Left lung (tissue), 4 donors: ENCODE measurements at regions not wholly inside any gene's neighbourhood (a gene's known extent, or its start where the extent isn't known, plus 50 kb on each side); places are given as distances from the start of the nearest gene placed in this dataset.

Source experiments
- ATAC-seq: fragments of 200-7000 bp; cut with Tn5 transposase; one replicate; pipeline ENCODE4 v1.9.1; 2020; ENCODE audit warnings: moderate library complexity
- DNase-seq, 4 donors: peaks; one replicate each; pipeline ENCODE4 v3.0.0-alpha.2; 2013 to 2020
- H3K27ac ChIP-seq, 2 donors: fragments of 200-600 bp; sonication (generic) in 1 of 2; one replicate each; pipeline versions ENCODE4 v1.5.0 to v1.8.0; 2020 to 2021
- H3K27me3 ChIP-seq, 2 donors: fragments of 200-600 bp; sonication (generic) in 1 of 2; one replicate each; pipeline versions ENCODE4 v1.5.0 to v1.8.0; 2020 to 2021
- H3K36me3 ChIP-seq, 2 donors: fragments of 200-600 bp; sonication (generic) in 1 of 2; one replicate each; pipeline versions ENCODE4 v1.5.0 to v1.8.0; 2020 to 2021
- H3K4me1 ChIP-seq, 2 donors: fragments of 200-600 bp; one replicate each; pipeline ENCODE4 v1.8.0; 2021
- H3K4me3 ChIP-seq, 2 donors: fragments of 200-600 bp; sonication (generic) in 1 of 2; one replicate each; pipeline versions ENCODE4 v1.5.0 to v1.8.0; 2020 to 2021; ENCODE audit warnings: mild to moderate bottlenecking in 1 of 2
- H3K9me3 ChIP-seq, 2 donors: fragments of 200-600 bp; sonication (generic) in 1 of 2; one replicate each; pipeline versions ENCODE4 v1.5.0 to v1.8.0; 2020 to 2021
- intact Hi-C, 2 donors: fragments of 100-400 bp; cut with DNase I; formaldehyde crosslinking; loops; one replicate each; pipeline versions ENCODE4 v1.11.2 to v1.14.2; 2022
- microRNA-seq, 2 donors: library from miRNA; unstranded; fragments of <30 nt; microRNA quantifications; one replicate each; pipeline ENCODE4, GENCODE V29; 2019
- TF ChIP-seq, protein P1 (sequence below), 2 donors: fragments of 200-600 bp; sonication (generic) in 1 of 2; IDR thresholded peaks; one replicate each; pipeline versions ENCODE4 v1.5.0 to v1.8.0; 2021; ENCODE audit warnings: antibody characterized with exemption in 2 of 2
- donor health status: DM: no; HTN: yes; CAD: no.
- donor health status: DM: no; HTN: no; CAD: no.

DNA sequence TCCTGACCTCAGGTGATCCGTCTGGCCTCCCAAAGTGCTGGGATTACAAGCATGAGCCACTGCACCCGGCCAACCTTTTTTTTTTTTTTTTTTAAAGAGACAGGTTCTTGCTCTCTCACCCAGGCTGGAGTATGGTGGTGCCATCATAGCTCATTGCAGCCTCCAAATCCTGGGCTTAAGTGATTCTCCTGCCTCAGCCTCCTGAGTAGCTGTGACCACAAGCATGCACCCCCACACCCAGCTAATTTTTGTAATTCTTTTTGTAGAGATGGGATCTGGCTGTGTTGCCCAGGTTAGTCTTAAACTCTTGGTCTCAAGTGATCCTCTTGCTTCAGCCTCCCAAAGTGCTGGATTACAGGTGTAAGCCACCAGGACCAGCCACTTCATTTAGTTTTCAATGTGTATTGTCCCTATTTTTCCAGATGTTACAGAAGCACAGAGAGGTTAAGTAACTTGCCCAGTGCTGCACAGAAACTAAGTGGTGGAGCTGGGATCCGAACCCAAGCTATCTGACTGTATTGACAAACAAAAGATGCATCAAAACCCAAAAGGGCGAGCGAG lies 55.6 kb upstream of the GRK3 start:
- no peak overlapping the region for H3K4me3 ChIP-seq

DNA sequence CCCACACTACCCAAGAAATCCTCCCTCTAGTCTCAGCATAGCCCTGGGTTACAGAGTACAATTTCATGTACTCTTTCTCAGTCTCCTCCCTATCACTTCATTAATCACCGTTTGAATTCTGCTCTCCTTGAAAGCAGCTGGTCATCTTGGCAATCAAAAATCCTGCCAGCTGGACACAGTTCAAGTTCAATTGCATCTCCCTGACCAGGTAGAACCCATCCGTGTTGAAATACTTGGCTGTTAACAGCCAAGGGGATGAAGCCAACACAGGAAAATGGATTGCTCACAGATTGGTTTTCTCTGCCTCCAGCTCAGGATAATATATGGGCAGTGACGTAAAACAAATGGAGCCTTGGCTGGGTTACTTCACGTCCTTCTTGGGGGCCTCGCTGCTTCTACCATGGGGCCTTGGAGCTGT lies 55.1 kb upstream of the GRK3 start:
- intact Hi-C loops: no loop called here
- peaks cover 0 to 16% of the 10 kb centered on the region in 2 donors for H3K36me3 ChIP-seq

More for the DNA sequence above, 55.6 kb upstream of the GRK3 start:
- TF ChIP-seq, protein P1, sequence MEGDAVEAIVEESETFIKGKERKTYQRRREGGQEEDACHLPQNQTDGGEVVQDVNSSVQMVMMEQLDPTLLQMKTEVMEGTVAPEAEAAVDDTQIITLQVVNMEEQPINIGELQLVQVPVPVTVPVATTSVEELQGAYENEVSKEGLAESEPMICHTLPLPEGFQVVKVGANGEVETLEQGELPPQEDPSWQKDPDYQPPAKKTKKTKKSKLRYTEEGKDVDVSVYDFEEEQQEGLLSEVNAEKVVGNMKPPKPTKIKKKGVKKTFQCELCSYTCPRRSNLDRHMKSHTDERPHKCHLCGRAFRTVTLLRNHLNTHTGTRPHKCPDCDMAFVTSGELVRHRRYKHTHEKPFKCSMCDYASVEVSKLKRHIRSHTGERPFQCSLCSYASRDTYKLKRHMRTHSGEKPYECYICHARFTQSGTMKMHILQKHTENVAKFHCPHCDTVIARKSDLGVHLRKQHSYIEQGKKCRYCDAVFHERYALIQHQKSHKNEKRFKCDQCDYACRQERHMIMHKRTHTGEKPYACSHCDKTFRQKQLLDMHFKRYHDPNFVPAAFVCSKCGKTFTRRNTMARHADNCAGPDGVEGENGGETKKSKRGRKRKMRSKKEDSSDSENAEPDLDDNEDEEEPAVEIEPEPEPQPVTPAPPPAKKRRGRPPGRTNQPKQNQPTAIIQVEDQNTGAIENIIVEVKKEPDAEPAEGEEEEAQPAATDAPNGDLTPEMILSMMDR (IDR thresholded peaks at IDR 0.05): no peak
- Histone ChIP-seq H3K27ac (no peak overlapping the region), H3K9me3 (no peaks in the 10 kb centered on the region), H3K36me3 (peaks cover 0 to 16% of the 10 kb centered on the region in 2 donors), H3K4me1 (no peaks in the 10 kb centered on the region), H3K27me3 (no peaks in the 10 kb centered on the region)
- intact Hi-C loops: no loop called here
- DNase-seq (no peak), ATAC-seq (no peak)

DNA sequence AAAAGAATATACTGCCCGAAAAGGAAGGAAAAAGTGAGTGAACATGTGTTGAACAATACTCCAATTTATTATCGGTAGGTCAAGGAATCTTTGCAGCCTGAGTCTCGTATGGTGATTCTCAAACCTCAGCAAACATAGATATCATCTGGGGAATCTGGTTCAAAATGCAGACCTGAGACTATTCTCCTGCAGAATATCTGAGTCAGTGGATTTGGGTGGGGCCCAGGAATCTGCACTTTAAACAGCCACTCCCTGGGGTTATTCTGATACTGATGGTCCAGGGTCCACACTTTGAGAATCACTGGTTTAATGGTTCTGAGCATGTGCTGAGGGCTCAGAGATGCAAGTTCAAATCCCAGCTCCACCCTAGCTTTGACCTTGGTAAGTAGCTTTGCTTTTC lies 53.6 kb upstream of the GRK3 start:
- H3K27me3 ChIP-seq: no peaks in the 10 kb centered on the region

More for the DNA sequence above, 55.1 kb upstream of the GRK3 start:
- Histone ChIP-seq H3K9me3 (no peaks in the 10 kb centered on the region), H3K4me3 (no peak overlapping the region), H3K27ac (no peak overlapping the region), H3K27me3 (no peaks in the 10 kb centered on the region), H3K4me1 (no peaks in the 10 kb centered on the region)
- peak in 1 of 4 donors; percentile 60 for DNase-seq
- ATAC-seq: no peak
- TF ChIP-seq, protein P1 (IDR thresholded peaks at IDR 0.05): no peak

DNA sequence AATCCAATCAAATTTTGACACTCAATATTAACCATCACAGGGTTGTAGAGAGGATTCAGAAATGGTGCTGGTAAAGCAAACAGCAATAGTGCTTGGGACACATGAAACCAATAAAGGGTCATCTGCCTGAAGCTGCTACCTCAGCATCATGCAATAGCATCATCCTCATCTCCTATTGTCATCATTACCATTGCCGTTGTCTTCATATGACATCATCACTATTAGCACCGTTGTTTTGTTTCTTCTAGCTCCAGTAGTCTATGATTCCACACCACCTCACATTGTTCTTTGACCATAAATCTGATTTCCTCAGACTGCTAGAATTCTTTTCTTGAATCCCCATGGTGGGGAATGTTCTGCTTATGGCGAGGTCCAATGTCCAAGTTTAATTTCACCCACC lies 52.8 kb upstream of the GRK3 start:
- Histone ChIP-seq H3K9me3 (no peaks in the 10 kb centered on the region), H3K27me3 (no peaks in the 10 kb centered on the region), H3K27ac (no peak overlapping the region), H3K4me1 (no peaks in the 10 kb centered on the region), H3K36me3 (peaks cover 0 to 16% of the 10 kb centered on the region in 2 donors), H3K4me3 (no peak overlapping the region)
- DNase-seq (no peak), ATAC-seq (no peak)
- intact Hi-C loops: no loop called here
- TF ChIP-seq, protein P1 (IDR thresholded peaks at IDR 0.05): no peak

More for the DNA sequence above, 53.6 kb upstream of the GRK3 start:
- Histone ChIP-seq H3K4me3 (no peak overlapping the region), H3K9me3 (no peaks in the 10 kb centered on the region), H3K27ac (no peak overlapping the region), H3K4me1 (no peaks in the 10 kb centered on the region), H3K36me3 (peaks cover 0 to 16% of the 10 kb centered on the region in 2 donors)
- no peak for DNase-seq
- no peak for ATAC-seq
- TF ChIP-seq, protein P1 (IDR thresholded peaks at IDR 0.05): no peak
- intact Hi-C loops: no loop called here

DNA sequence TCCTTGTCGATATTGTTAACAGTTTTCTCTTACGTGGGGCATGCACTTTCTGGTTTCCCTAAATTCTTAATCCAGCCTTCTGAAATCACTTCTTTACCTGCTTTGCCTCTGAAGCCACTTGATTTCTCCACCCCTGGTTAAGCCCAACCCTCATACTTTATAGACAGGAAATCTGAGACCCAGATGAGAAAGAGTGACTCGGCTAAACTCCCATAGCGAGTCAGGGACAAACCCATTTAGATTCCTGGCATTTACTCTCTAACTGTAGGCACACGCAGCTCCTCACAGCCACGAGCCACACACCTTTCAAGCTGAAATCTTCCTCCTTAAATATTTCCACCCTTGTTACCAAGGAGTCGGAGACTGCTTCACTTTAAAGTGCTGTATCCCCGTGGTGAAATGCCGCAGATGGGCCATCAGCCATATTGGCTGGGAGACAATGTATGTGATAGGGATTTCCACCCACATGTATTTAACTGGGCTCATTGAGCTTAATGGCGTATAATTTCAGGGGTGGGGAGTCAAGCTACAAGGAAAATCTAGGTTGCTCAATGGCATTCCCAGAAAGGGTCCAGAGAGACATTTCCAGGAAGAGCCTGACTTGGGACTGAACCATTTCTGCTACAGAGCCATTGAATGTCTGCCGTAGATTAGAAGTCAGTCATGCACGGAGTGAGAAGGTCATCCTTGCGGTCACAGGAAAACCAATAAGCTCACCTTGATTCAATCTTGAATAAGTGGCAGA lies 49.9 kb upstream of the GRK3 start:
- H3K4me3 ChIP-seq: no peak overlapping the region
- H3K27ac ChIP-seq: no peak overlapping the region
- H3K27me3 ChIP-seq: no peaks in the 10 kb centered on the region
- intact Hi-C loops: no loop called here
- DNase-seq (no peak), ATAC-seq (no peak)
- H3K36me3 ChIP-seq: peaks cover 0 to 16% of the 10 kb centered on the region in 2 donors
- TF ChIP-seq, protein P1 (IDR thresholded peaks at IDR 0.05): no peak
- no peaks in the 10 kb centered on the region for H3K4me1 ChIP-seq
- H3K9me3 ChIP-seq: no peaks in the 10 kb centered on the region

Small RNAs in the stretch of these regions (microRNA-seq; reads per million reads assigned to microRNA genes)
- gene MIR6817: 0 to 0.14 reads per million in 2 donors
